ENCODE measurements at regions not wholly inside any gene's neighbourhood (a gene's known extent, or its start where the extent isn't known, plus 50 kb on each side); places are given as distances from the start of the nearest gene placed in this dataset.
"Not testable (repeated sequence)": the region's sequence is repeated elsewhere in the genome, so short reads cannot be mapped to it uniquely, and the experiment has no call there.

GRCh38 chr12:112616469-112617152 lies 174.9 kb upstream of the RPH3A start:
- DNase-seq, result no peak

- DNase-seq, result no peak
Measured at GRCh38 chr12:112617153-112617505, 174.4 kb upstream of the RPH3A start.

- DNase-seq, result no peak
Measured at GRCh38 chr12:112627851-112628250, 163.7 kb upstream of the RPH3A start.

- DNase-seq, result not testable (repeated sequence)
Measured at GRCh38 chr12:112631974-112632373, 159.6 kb upstream of the RPH3A start.

- DNase-seq, result no peak
Measured at GRCh38 chr12:112635036-112635435, 156.5 kb upstream of the RPH3A start.

- DNase-seq, result no peak
Measured at GRCh38 chr12:112638420-112638819, 153.1 kb upstream of the RPH3A start.

GRCh38 chr12:112645586-112645985 lies 146.0 kb upstream of the RPH3A start:
- DNase-seq, result no peak

- no peak for DNase-seq
Measured at GRCh38 chr12:112656141-112656540, 135.4 kb upstream of the RPH3A start.

GRCh38 chr12:112664569-112664968 lies 127.0 kb upstream of the RPH3A start:
- no peak for DNase-seq

GRCh38 chr12:112665958-112666357 lies 125.6 kb upstream of the RPH3A start:
- no peak for DNase-seq

GRCh38 chr12:112671564-112671963 lies 120.0 kb upstream of the RPH3A start:
- no peak for DNase-seq

- no peak for DNase-seq
Measured at GRCh38 chr12:112674539-112674938, 117.0 kb upstream of the RPH3A start.

- DNase-seq, result no peak
Measured at GRCh38 chr12:112676507-112676906, 115.0 kb upstream of the RPH3A start.

GRCh38 chr12:112677050-112677765 lies 114.3 kb upstream of the RPH3A start:
- DNase-seq, result no peak

GRCh38 chr12:112680993-112681392 lies 110.6 kb upstream of the RPH3A start:
- no peak for DNase-seq

- no peak for DNase-seq
Measured at GRCh38 chr12:112682586-112682985, 109.0 kb upstream of the RPH3A start.

GRCh38 chr12:112684742-112685141 lies 106.8 kb upstream of the RPH3A start:
- DNase-seq, result no peak

GRCh38 chr12:112685321-112685720 lies 106.2 kb upstream of the RPH3A start:
- no peak for DNase-seq

- DNase-seq, result no peak
Measured at GRCh38 chr12:112686373-112686772, 105.2 kb upstream of the RPH3A start.

GRCh38 chr12:112694065-112694464 lies 97.5 kb upstream of the RPH3A start:
- no peak for DNase-seq

GRCh38 chr12:112697441-112697840 lies 94.1 kb upstream of the RPH3A start:
- not testable (repeated sequence) for DNase-seq

- no peak for DNase-seq
Measured at GRCh38 chr12:112705037-112705632, 86.4 kb upstream of the RPH3A start.

GRCh38 chr12:112710414-112710813 lies 81.1 kb upstream of the RPH3A start:
- DNase-seq, result no peak

GRCh38 chr12:112711026-112711425 lies 80.5 kb upstream of the RPH3A start:
- DNase-seq, result no peak
